Urothelium cell line (cell line): ENCODE measurements at regions not wholly inside any gene's neighbourhood (a gene's known extent, or its start where the extent isn't known, plus 50 kb on each side); places are given as distances from the start of the nearest gene placed in this dataset.
A peak's percentile ranks its signal among the peaks of the same experiment; 100 is the strongest.

Experiments
- DNase-seq: peaks from one replicate; pipeline ENCODE4 v3.0.0; 2011; ENCODE audit warnings: low spot score, mixed read lengths
- FAIRE-seq: peaks from 2 replicates; lab custom pipeline; 2011; peaks lifted over from hg19 to GRCh38; lab: Jason Lieb, UNC

GRCh38 chr21:27584256-27584655 lies 617.4 kb upstream of the ADAMTS5 start:
- DNase-seq, result no peak
- no peak for FAIRE-seq

GRCh38 chr21:27582948-27583430 lies 616.1 kb upstream of the ADAMTS5 start:
- no peak for DNase-seq
- no peak for FAIRE-seq

- no peak for DNase-seq
- peak; percentile 87 for FAIRE-seq
These were observed 615.5 kb upstream of the ADAMTS5 start for GRCh38 chr21:27582246-27582947.

- DNase-seq, result peak; percentile 54
- FAIRE-seq, result no peak
These were observed 614.3 kb upstream of the ADAMTS5 start for GRCh38 chr21:27581168-27581567.

- FAIRE-seq (no peak), DNase-seq (no peak)
These were observed 613.4 kb upstream of the ADAMTS5 start for GRCh38 chr21:27580276-27580675.

- FAIRE-seq (no peak), DNase-seq (no peak)
These were observed 611.9 kb upstream of the ADAMTS5 start for GRCh38 chr21:27578741-27579265.

GRCh38 chr21:27572696-27573095 lies 605.8 kb upstream of the ADAMTS5 start:
- no peak for DNase-seq
- no peak for FAIRE-seq

- DNase-seq (peak; percentile 29), FAIRE-seq (peak; percentile 58)
These were observed 604.8 kb upstream of the ADAMTS5 start for GRCh38 chr21:27571706-27572105.

- FAIRE-seq, result peak; percentile 86
- peak; percentile 48 for DNase-seq
These were observed 603.5 kb upstream of the ADAMTS5 start for GRCh38 chr21:27570306-27570868.

GRCh38 chr21:27569831-27570230 lies 602.9 kb upstream of the ADAMTS5 start:
- FAIRE-seq, result no peak
- DNase-seq, result no peak

- FAIRE-seq (no peak), DNase-seq (no peak)
These were observed 602.2 kb upstream of the ADAMTS5 start for GRCh38 chr21:27569091-27569490.

GRCh38 chr21:27567381-27567780 lies 600.5 kb upstream of the ADAMTS5 start:
- FAIRE-seq, result no peak
- DNase-seq, result no peak

- FAIRE-seq, result no peak
These were observed 599.6 kb upstream of the ADAMTS5 start for GRCh38 chr21:27566521-27566920.

GRCh38 chr21:27565364-27565763 lies 598.5 kb upstream of the ADAMTS5 start:
- DNase-seq, result no peak

More at GRCh38 chr21:27566521-27566920, 599.6 kb upstream of the ADAMTS5 start:
- DNase-seq, result no peak

GRCh38 chr21:27564684-27565301 lies 597.9 kb upstream of the ADAMTS5 start:
- DNase-seq (peak; percentile 55), FAIRE-seq (no peak)

More at GRCh38 chr21:27565364-27565763, 598.5 kb upstream of the ADAMTS5 start:
- FAIRE-seq, result no peak

- DNase-seq (no peak), FAIRE-seq (no peak)
These were observed 595.4 kb upstream of the ADAMTS5 start for GRCh38 chr21:27562303-27562702.

- DNase-seq (no peak), FAIRE-seq (no peak)
These were observed 594.2 kb upstream of the ADAMTS5 start for GRCh38 chr21:27561116-27561515.

GRCh38 chr21:27557356-27557755 lies 590.5 kb upstream of the ADAMTS5 start:
- no peak for DNase-seq
- no peak for FAIRE-seq

- no peak for FAIRE-seq
- no peak for DNase-seq
These were observed 589.1 kb upstream of the ADAMTS5 start for GRCh38 chr21:27555996-27556395.

GRCh38 chr21:27550287-27550686 lies 583.4 kb upstream of the ADAMTS5 start:
- FAIRE-seq (no peak), DNase-seq (no peak)

- FAIRE-seq (no peak), DNase-seq (no peak)
These were observed 581.6 kb upstream of the ADAMTS5 start for GRCh38 chr21:27548486-27548885.
